Nephron progenitor cell (in vitro differentiated cells): ENCODE measurements at regions not wholly inside any gene's neighbourhood (a gene's known extent, or its start where the extent isn't known, plus 50 kb on each side); places are given as distances from the start of the nearest gene placed in this dataset.

Experiments used
- DNase-seq: peaks from one replicate; pipeline ENCODE4 v3.0.0; 2021
- H3K27ac Mint-ChIP-seq: 2 replicates; pipeline ENCODE4 v1.8.0; 2021; ENCODE audit warnings: mild to moderate bottlenecking, moderate library complexity, mixed read lengths
- H3K27me3 Mint-ChIP-seq: 2 replicates; pipeline ENCODE4 v1.8.0; 2021; ENCODE audit warnings: mild to moderate bottlenecking, low read depth, mixed read lengths; ENCODE audit not compliant: poor library complexity
- H3K36me3 Mint-ChIP-seq: 2 replicates; pipeline ENCODE4 v1.8.0; 2021; ENCODE audit warnings: low read depth, mixed read lengths
- H3K4me1 Mint-ChIP-seq: 2 replicates; pipeline ENCODE4 v1.8.0; 2021; ENCODE audit warnings: mixed read lengths
- H3K4me3 Mint-ChIP-seq: 2 replicates; pipeline ENCODE4 v1.8.0; 2021; ENCODE audit warnings: mild to moderate bottlenecking, moderate library complexity, mixed read lengths
- H3K9me3 Mint-ChIP-seq: 2 replicates; pipeline ENCODE4 v1.8.0; 2021; ENCODE audit warnings: mild to moderate bottlenecking, moderate library complexity, mixed read lengths
- CTCF ChIP-seq: fragments of 200-600 bp; sonication (generic); IDR thresholded peaks from 2 replicates; pipeline ENCODE4 v1.5.0; 2021; ENCODE audit warnings: antibody characterized with exemption

- peaks cover 4% of the 10 kb centered on the region for H3K27me3 Mint-ChIP-seq
- no peak for TF ChIP-seq CTCF
- H3K27ac Mint-ChIP-seq, result no peak overlapping the region
- H3K9me3 Mint-ChIP-seq, result peaks cover 7% of the 10 kb centered on the region
- DNase-seq, result no peak
- no peaks in the 10 kb centered on the region for H3K4me1 Mint-ChIP-seq
- no peak overlapping the region for H3K4me3 Mint-ChIP-seq
- H3K36me3 Mint-ChIP-seq, result no peaks in the 10 kb centered on the region
Observed at GRCh38 chr10:29214551-29214950, 74.3 kb upstream of the LYZL1 start.

GRCh38 chr10:29217292-29217738, 71.6 kb upstream of the LYZL1 start:
- peaks cover 4% of the 10 kb centered on the region for H3K27me3 Mint-ChIP-seq
- no peak for DNase-seq
- no peaks in the 10 kb centered on the region for H3K4me1 Mint-ChIP-seq
- H3K36me3 Mint-ChIP-seq, result no peaks in the 10 kb centered on the region
- H3K4me3 Mint-ChIP-seq, result no peak overlapping the region
- H3K9me3 Mint-ChIP-seq, result no peaks in the 10 kb centered on the region
- H3K27ac Mint-ChIP-seq, result no peak overlapping the region
- no peak for TF ChIP-seq CTCF

GRCh38 chr10:29223326-29223725, 65.5 kb upstream of the LYZL1 start:
- Mint-ChIP-seq H3K4me3 (no peak overlapping the region), H3K9me3 (no peaks in the 10 kb centered on the region), H3K4me1 (peaks cover 33% of the 10 kb centered on the region), H3K36me3 (no peaks in the 10 kb centered on the region), H3K27ac (no peak overlapping the region), H3K27me3 (peaks cover 4% of the 10 kb centered on the region)
- DNase-seq, result no peak
- TF ChIP-seq CTCF, result no peak

GRCh38 chr10:29224631-29225030, 64.2 kb upstream of the LYZL1 start:
- Mint-ChIP-seq H3K27ac (no peak overlapping the region), H3K36me3 (no peaks in the 10 kb centered on the region), H3K4me3 (no peak overlapping the region), H3K4me1 (peaks cover 44% of the 10 kb centered on the region), H3K27me3 (peaks cover 2% of the 10 kb centered on the region), H3K9me3 (no peaks in the 10 kb centered on the region)
- DNase-seq, result no peak
- no peak for TF ChIP-seq CTCF

- TF ChIP-seq CTCF, result no peak
- no peak for DNase-seq
- Mint-ChIP-seq H3K4me3 (no peak overlapping the region), H3K4me1 (peaks cover 53% of the 10 kb centered on the region), H3K36me3 (no peaks in the 10 kb centered on the region), H3K9me3 (no peaks in the 10 kb centered on the region), H3K27me3 (peaks cover 6% of the 10 kb centered on the region), H3K27ac (no peak overlapping the region)
Observed at GRCh38 chr10:29227201-29227600, 61.7 kb upstream of the LYZL1 start.

- peaks cover 53% of the 10 kb centered on the region for H3K4me1 Mint-ChIP-seq
- H3K27me3 Mint-ChIP-seq, result peaks cover 6% of the 10 kb centered on the region
- no peak for DNase-seq
- H3K27ac Mint-ChIP-seq, result peak overlapping the region; percentile 20
- TF ChIP-seq CTCF, result no peak
- H3K9me3 Mint-ChIP-seq, result no peaks in the 10 kb centered on the region
- H3K36me3 Mint-ChIP-seq, result no peaks in the 10 kb centered on the region
- H3K4me3 Mint-ChIP-seq, result no peak overlapping the region
Observed at GRCh38 chr10:29228562-29228961, 60.3 kb upstream of the LYZL1 start.
